ENCODE measurements at regions not wholly inside any gene's neighbourhood (a gene's known extent, or its start where the extent isn't known, plus 50 kb on each side); places are given as distances from the start of the nearest gene placed in this dataset.

DNA sequence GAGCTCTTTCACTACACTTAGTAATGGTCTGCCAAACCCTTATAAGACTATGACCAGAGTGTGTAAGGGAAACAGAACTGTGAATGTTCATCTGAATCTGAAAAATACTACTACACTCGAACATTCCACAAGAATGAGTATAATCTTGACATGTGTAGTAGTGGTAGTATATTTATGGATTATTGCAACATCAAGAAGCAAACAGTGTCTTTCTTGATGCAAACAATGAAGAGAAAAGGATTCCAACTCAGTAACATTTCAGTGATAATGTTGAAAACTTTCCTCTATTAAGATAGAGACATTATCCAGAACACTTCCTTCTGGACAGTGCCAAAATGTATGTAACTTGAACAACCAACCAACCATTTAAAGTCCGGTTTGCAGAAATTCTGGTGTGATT lies 394.7 kb upstream of the CPEB2 start:
- Histone ChIP-seq H3K4me1 (replicated peaks in 1 of 2) (no peaks in the 10 kb centered on the region), H3K36me3 (replicated peaks in 1 of 2) (no peaks in the 10 kb centered on the region), H3K4me3 (no peak overlapping the region), H3K27ac (no peak overlapping the region), H3K27me3 (no peaks in the 10 kb centered on the region), H3K9me3 (replicated peaks in 1 of 3) (no peaks in the 10 kb centered on the region)
- intact Hi-C loops (cut with DNase I), result no loop called here
- DNase-seq, result no peak
- TF ChIP-seq POLR2A (IDR thresholded peaks at IDR 0.05), result no peak
- TF ChIP-seq CTCF (IDR thresholded peaks at IDR 0.05), result no peak
- WGBS, 4 donors, result 44 to 47% (median 46%) methylated on average over 2 of the region's 2 CpGs

DNA sequence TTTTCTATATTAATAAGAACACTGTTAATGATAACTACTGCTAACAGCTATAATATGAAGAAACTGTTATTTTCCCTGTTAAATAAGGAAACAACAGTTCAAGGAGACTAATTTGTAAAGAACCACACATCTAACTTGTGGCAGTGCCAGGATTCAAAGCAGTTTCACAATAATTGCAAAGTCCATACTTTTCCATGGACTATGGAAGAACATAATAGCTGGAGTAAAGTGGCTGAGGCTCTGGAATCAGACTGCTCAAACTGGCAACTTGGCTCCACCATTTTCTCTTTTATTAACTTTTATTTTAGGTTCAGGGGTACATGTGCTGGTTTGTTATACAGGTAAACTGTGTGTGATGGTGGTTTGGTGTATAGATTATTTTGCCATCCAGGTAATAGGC lies 393.7 kb upstream of the CPEB2 start:
- TF ChIP-seq CTCF (IDR thresholded peaks at IDR 0.05), result no peak
- Histone ChIP-seq H3K4me3 (no peak overlapping the region), H3K27ac (no peak overlapping the region), H3K4me1 (replicated peaks in 1 of 2) (no peaks in the 10 kb centered on the region), H3K36me3 (replicated peaks in 1 of 2) (no peaks in the 10 kb centered on the region), H3K9me3 (replicated peaks in 1 of 3) (no peaks in the 10 kb centered on the region), H3K27me3 (no peaks in the 10 kb centered on the region)
- intact Hi-C loops (cut with DNase I), result no loop called here
- DNase-seq, result no peak

DNA sequence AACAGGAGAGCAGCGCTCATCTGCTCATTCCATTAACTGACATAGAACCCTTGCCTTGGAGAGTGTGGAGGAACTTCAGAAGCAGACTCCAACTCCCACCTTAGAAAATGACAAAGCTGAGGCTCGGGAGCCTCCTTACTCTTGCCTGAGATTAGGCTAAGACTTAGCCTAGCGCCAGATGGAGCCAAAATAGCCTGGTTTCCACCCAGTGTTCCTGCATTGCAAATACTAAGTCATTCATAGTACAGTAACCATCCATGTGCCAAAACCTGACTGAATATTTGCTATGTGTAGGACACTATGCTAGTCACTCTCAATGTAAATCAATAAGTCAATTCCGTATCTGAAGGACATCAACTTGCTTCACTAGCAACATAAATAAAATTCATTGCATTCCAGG lies 387.4 kb upstream of the CPEB2 start:
- TF ChIP-seq CTCF (IDR thresholded peaks at IDR 0.05), result no peak
- no peak for TF ChIP-seq POLR2A (IDR thresholded peaks at IDR 0.05)
- WGBS, 4 donors, result 50 to 68% (median 56%) methylated on average over 4 of the region's 4 CpGs
- H3K4me3 ChIP-seq, result no peak overlapping the region
- H3K36me3 ChIP-seq (replicated peaks in 1 of 2), result no peaks in the 10 kb centered on the region
- DNase-seq, result no peak
- no peaks in the 10 kb centered on the region for H3K9me3 ChIP-seq (replicated peaks in 1 of 3)
- H3K27ac ChIP-seq, result no peak overlapping the region
- intact Hi-C loops (cut with DNase I), result no loop called here
- no peaks in the 10 kb centered on the region for H3K27me3 ChIP-seq
- no peaks in the 10 kb centered on the region for H3K4me1 ChIP-seq (replicated peaks in 1 of 2)

- 64 to 77% (median 68%) methylated on average over 3 of the region's 3 CpGs for WGBS, 4 donors
- no peak for DNase-seq
- intact Hi-C loops (cut with DNase I), result no loop called here
- Histone ChIP-seq H3K27me3 (no peaks in the 10 kb centered on the region), H3K4me3 (no peak overlapping the region), H3K4me1 (replicated peaks in 1 of 2) (no peaks in the 10 kb centered on the region), H3K36me3 (replicated peaks in 1 of 2) (no peaks in the 10 kb centered on the region), H3K9me3 (replicated peaks in 1 of 3) (no peaks in the 10 kb centered on the region), H3K27ac (no peak overlapping the region)
- TF ChIP-seq CTCF (IDR thresholded peaks at IDR 0.05), result no peak
- no peak for TF ChIP-seq POLR2A (IDR thresholded peaks at IDR 0.05)
Observed at GRCh38 chr4:14615671-14616070, 386.6 kb upstream of the CPEB2 start.

Measured in adrenal gland (tissue), 9 donors.